Astrocyte of the cerebellum (primary cell): ENCODE measurements at regions not wholly inside any gene's neighbourhood (a gene's known extent, or its start where the extent isn't known, plus 50 kb on each side); places are given as distances from the start of the nearest gene placed in this dataset.

Experiments
- DNase-seq: peaks from one replicate; pipeline ENCODE4 v3.0.0-alpha.2; 2011; ENCODE audit warnings: low read depth
- H3K4me3 ChIP-seq: 2 replicates; pipeline ENCODE4 v1.5.1; 2011; ENCODE audit warnings: mild to moderate bottlenecking, low read depth, low read length, moderate library complexity
- CTCF ChIP-seq: IDR thresholded peaks from 2 replicates; pipeline ENCODE4 v1.5.1; 2012; ENCODE audit warnings: low read length, low read depth, moderate library complexity, mild to moderate bottlenecking; ENCODE audit errors: missing control alignments
- in situ Hi-C: cut with HindIII; loops from 2 replicates; pipeline ENCODE4 v1.10.0; 2017; ENCODE audit warnings: low sequenced_read_pairs

- no peak for TF ChIP-seq CTCF
- in situ Hi-C loops: no loop called here
- no peak overlapping the region for H3K4me3 ChIP-seq
- DNase-seq: no peak
Measured at GRCh38 chr7:133132906-133133305, 51.0 kb upstream of the CHCHD3 start.

- H3K4me3 ChIP-seq: no peak overlapping the region
- in situ Hi-C loops: no loop called here
- no peak for TF ChIP-seq CTCF
- DNase-seq: no peak
Measured at GRCh38 chr7:133134810-133135209, 52.9 kb upstream of the CHCHD3 start.

- no peak for TF ChIP-seq CTCF
- DNase-seq: no peak
- in situ Hi-C loops: no loop called here
- no peak overlapping the region for H3K4me3 ChIP-seq
Measured at GRCh38 chr7:133135451-133135850, 53.6 kb upstream of the CHCHD3 start.

GRCh38 chr7:133139350-133139749 lies 57.5 kb upstream of the CHCHD3 start:
- in situ Hi-C loops: no loop called here
- TF ChIP-seq CTCF: peak; percentile 53
- no peak overlapping the region for H3K4me3 ChIP-seq
- DNase-seq: peak; percentile 36

GRCh38 chr7:133139801-133140200 lies 57.9 kb upstream of the CHCHD3 start:
- H3K4me3 ChIP-seq: no peak overlapping the region
- DNase-seq: no peak
- in situ Hi-C loops: no loop called here
- no peak for TF ChIP-seq CTCF

GRCh38 chr7:133140994-133141595 lies 59.2 kb upstream of the CHCHD3 start:
- no peak overlapping the region for H3K4me3 ChIP-seq
- no peak for TF ChIP-seq CTCF
- no peak for DNase-seq
- in situ Hi-C loops: no loop called here
